SK-N-MC (cell line): ENCODE measurements at regions not wholly inside any gene's neighbourhood (a gene's known extent, or its start where the extent isn't known, plus 50 kb on each side); places are given as distances from the start of the nearest gene placed in this dataset.

ENCODE experiments used
- EZH2 ChIP-seq: fragments of 200-600 bp; sonication (generic); IDR thresholded peaks from one replicate; pipeline ENCODE4 v1.6.1; 2017; ENCODE audit warnings: antibody characterized with exemption
- POLR2AphosphoS5 ChIP-seq: IDR thresholded peaks from 2 replicates; pipeline ENCODE4 v1.6.1; 2012; ENCODE audit warnings: mild to moderate bottlenecking, low read depth, low read length, borderline replicate concordance

DNA sequence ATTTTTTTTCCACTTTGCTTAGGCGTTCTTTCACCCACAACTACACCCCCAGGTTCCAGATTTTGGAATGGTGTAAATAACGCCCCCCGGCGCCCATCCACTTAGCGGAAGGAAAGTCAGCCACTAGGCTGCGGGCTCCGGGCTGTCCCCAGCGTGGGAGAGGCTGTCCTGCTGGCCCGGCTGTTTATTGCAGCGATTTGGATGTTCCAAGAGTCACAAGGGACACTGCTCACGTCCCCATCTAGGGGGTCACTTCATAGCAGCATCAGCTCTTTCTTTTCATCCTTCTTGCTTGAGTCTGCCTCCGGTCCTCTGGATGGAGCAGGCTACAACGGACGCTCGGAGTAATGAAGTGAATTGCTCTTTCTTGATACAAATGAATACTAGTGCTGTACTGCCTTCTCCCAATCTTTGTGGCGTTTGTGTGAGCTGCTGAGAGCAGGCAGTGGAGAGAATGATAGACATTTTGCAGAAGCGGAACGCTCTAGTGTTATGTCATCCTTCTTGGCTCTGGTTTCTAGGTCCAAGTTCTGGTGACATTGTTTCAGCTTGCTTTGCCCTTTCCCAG lies 50.7 kb upstream of the PAIP2B start:
- no peak for TF ChIP-seq POLR2AphosphoS5
- no peak for TF ChIP-seq EZH2
